ENCODE measurements at regions not wholly inside any gene's neighbourhood (a gene's known extent, or its start where the extent isn't known, plus 50 kb on each side); places are given as distances from the start of the nearest gene placed in this dataset.

DNA sequence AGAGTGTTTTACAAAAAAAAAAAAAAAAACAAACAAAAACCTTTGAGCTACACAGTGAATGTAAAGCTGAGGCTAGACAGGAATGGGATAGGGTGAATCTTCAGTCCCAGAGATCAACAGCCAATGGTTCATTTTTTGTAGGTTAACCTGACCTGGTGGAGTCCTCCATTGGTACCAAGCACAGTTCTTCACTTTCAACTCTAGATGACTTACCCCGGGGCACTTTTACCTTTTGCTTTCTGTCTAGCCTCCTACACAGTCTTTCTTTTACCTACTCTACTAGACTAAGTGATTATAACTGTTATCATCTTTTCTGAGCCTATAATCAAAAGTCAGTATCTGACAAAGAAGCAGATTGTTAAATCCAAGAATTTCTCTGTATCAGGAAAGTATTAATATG is 50.9 kb downstream of the ANXA2R start:
- Mint-ChIP-seq H3K9me3 (peaks cover 19% of the 10 kb centered on the region), H3K27me3 (ENCODE audit: low read depth) (peaks cover 71% of the 10 kb centered on the region), H3K4me1 (peaks cover 25% of the 10 kb centered on the region), H3K27ac (no peak overlapping the region), H3K4me3 (no peak overlapping the region), H3K36me3 (peaks cover 12% of the 10 kb centered on the region)
- ChIA-PET CTCF (interaction anchor here (0.6 to 2.3 kb wide), 2 partner anchors 18 to 76 kb away, joined by 4 to 8 read pairs; no protein-coding TSS in a partner anchor), POLR2A (interaction anchor here (0.7 kb wide), 1 partner anchor 18 kb away, joined by 4 read pairs; no protein-coding TSS in a partner anchor)
- TF ChIP-seq FOXK1 (CRISPR knock-in tag; IDR thresholded peaks at IDR 0.05) = no peak
- TF ChIP-seq, protein P1, sequence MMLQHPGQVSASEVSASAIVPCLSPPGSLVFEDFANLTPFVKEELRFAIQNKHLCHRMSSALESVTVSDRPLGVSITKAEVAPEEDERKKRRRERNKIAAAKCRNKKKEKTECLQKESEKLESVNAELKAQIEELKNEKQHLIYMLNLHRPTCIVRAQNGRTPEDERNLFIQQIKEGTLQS (CRISPR knock-in tag; conservative IDR thresholded peaks at IDR 0.05) = no peak
- no peak for TF ChIP-seq NFATC4 (CRISPR knock-in tag; IDR thresholded peaks at IDR 0.05)
- TF ChIP-seq, protein P2, sequence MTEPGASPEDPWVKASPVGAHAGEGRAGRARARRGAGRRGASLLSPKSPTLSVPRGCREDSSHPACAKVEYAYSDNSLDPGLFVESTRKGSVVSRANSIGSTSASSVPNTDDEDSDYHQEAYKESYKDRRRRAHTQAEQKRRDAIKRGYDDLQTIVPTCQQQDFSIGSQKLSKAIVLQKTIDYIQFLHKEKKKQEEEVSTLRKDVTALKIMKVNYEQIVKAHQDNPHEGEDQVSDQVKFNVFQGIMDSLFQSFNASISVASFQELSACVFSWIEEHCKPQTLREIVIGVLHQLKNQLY (CRISPR knock-in tag; IDR thresholded peaks at IDR 0.05) = no peak
- TF ChIP-seq, protein P3, sequence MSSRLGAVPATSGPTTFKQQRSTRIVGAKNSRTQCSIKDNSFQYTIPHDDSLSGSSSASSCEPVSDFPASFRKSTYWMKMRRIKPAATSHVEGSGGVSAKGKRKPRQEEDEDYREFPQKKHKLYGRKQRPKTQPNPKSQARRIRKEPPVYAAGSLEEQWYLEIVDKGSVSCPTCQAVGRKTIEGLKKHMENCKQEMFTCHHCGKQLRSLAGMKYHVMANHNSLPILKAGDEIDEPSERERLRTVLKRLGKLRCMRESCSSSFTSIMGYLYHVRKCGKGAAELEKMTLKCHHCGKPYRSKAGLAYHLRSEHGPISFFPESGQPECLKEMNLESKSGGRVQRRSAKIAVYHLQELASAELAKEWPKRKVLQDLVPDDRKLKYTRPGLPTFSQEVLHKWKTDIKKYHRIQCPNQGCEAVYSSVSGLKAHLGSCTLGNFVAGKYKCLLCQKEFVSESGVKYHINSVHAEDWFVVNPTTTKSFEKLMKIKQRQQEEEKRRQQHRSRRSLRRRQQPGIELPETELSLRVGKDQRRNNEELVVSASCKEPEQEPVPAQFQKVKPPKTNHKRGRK (CRISPR knock-in tag; IDR thresholded peaks at IDR 0.05; ENCODE audit: borderline replicate concordance) = no peak
- no peak for TF ChIP-seq ZNF232 (CRISPR knock-in tag; IDR thresholded peaks at IDR 0.05)
- DNase-seq (ENCODE audit: low spot score) (no peak), ATAC-seq (no peak)

DNA sequence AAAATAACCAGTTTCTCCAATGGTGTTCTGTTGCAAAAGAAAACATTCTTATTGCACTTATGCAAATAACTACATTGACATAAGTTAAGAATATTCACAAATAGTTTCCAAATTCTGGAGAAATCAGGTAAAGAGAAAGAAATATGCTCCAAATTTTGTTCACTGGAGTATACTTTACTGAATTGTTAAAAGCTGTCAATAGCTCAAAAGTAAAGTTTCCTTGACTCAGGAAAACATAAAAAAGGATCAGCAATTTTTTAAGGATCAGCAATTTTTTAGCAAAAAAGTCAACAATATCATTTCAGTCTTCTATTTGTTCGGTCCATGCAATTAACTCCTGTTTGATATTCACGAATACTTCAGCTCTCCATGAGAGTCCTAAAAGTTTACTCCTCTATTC is 51.6 kb downstream of the ANXA2R start:
- peaks cover 64% of the 10 kb centered on the region for H3K27me3 Mint-ChIP-seq (ENCODE audit: low read depth)
- ATAC-seq = no peak

More for the DNA sequence above, 51.6 kb downstream of the ANXA2R start:
- Mint-ChIP-seq H3K27ac (no peak overlapping the region), H3K36me3 (peaks cover 12% of the 10 kb centered on the region), H3K9me3 (peaks cover 19% of the 10 kb centered on the region), H3K4me3 (no peak overlapping the region), H3K4me1 (peaks cover 20% of the 10 kb centered on the region)
- POLR2A ChIA-PET = interaction anchor here (0.7 kb wide), 1 partner anchor 17 kb away, joined by 4 read pairs; no protein-coding TSS in a partner anchor
- TF ChIP-seq, protein P1 (CRISPR knock-in tag; conservative IDR thresholded peaks at IDR 0.05) = no peak
- no peak for TF ChIP-seq GRHL2 (CRISPR knock-in tag; IDR thresholded peaks at IDR 0.05; ENCODE audit: insufficient replicate concordance, severe bottlenecking)
- TF ChIP-seq EMX1 (CRISPR knock-in tag; IDR thresholded peaks at IDR 0.05) = no peak
- TF ChIP-seq RORB (CRISPR knock-in tag; IDR thresholded peaks at IDR 0.05) = no peak
- TF ChIP-seq, protein P4, sequence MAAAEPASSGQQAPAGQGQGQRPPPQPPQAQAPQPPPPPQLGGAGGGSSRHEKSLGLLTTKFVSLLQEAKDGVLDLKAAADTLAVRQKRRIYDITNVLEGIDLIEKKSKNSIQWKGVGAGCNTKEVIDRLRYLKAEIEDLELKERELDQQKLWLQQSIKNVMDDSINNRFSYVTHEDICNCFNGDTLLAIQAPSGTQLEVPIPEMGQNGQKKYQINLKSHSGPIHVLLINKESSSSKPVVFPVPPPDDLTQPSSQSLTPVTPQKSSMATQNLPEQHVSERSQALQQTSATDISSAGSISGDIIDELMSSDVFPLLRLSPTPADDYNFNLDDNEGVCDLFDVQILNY (CRISPR knock-in tag; IDR thresholded peaks at IDR 0.05) = no peak
- no peak for TF ChIP-seq NR1H2 (CRISPR knock-in tag; IDR thresholded peaks at IDR 0.05)
- TF ChIP-seq ZNF416 (CRISPR knock-in tag; IDR thresholded peaks at IDR 0.05) = no peak
- TF ChIP-seq SOX15 (CRISPR knock-in tag; IDR thresholded peaks at IDR 0.05) = no peak
- TF ChIP-seq, protein P5, sequence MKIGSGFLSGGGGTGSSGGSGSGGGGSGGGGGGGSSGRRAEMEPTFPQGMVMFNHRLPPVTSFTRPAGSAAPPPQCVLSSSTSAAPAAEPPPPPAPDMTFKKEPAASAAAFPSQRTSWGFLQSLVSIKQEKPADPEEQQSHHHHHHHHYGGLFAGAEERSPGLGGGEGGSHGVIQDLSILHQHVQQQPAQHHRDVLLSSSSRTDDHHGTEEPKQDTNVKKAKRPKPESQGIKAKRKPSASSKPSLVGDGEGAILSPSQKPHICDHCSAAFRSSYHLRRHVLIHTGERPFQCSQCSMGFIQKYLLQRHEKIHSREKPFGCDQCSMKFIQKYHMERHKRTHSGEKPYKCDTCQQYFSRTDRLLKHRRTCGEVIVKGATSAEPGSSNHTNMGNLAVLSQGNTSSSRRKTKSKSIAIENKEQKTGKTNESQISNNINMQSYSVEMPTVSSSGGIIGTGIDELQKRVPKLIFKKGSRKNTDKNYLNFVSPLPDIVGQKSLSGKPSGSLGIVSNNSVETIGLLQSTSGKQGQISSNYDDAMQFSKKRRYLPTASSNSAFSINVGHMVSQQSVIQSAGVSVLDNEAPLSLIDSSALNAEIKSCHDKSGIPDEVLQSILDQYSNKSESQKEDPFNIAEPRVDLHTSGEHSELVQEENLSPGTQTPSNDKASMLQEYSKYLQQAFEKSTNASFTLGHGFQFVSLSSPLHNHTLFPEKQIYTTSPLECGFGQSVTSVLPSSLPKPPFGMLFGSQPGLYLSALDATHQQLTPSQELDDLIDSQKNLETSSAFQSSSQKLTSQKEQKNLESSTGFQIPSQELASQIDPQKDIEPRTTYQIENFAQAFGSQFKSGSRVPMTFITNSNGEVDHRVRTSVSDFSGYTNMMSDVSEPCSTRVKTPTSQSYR (CRISPR knock-in tag; IDR thresholded peaks at IDR 0.05) = no peak
- no peak for TF ChIP-seq ZNF121 (CRISPR knock-in tag; IDR thresholded peaks at IDR 0.05)
- no peak for TF ChIP-seq ZNF232 (CRISPR knock-in tag; IDR thresholded peaks at IDR 0.05)
- no peak for TF ChIP-seq TP53 (CRISPR knock-in tag; IDR thresholded peaks at IDR 0.05)
- TF ChIP-seq NR2C2 (CRISPR knock-in tag; IDR thresholded peaks at IDR 0.05) = no peak
- no peak for TF ChIP-seq HMGA2 (CRISPR knock-in tag; IDR thresholded peaks at IDR 0.05)
- TF ChIP-seq, protein P6, sequence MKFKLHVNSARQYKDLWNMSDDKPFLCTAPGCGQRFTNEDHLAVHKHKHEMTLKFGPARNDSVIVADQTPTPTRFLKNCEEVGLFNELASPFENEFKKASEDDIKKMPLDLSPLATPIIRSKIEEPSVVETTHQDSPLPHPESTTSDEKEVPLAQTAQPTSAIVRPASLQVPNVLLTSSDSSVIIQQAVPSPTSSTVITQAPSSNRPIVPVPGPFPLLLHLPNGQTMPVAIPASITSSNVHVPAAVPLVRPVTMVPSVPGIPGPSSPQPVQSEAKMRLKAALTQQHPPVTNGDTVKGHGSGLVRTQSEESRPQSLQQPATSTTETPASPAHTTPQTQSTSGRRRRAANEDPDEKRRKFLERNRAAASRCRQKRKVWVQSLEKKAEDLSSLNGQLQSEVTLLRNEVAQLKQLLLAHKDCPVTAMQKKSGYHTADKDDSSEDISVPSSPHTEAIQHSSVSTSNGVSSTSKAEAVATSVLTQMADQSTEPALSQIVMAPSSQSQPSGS (CRISPR knock-in tag; IDR thresholded peaks at IDR 0.05; ENCODE audit: borderline replicate concordance, low read depth) = no peak
- no peak for TF ChIP-seq ATF1 (CRISPR knock-in tag; IDR thresholded peaks at IDR 0.05)
- TF ChIP-seq PRRX2 (CRISPR knock-in tag; IDR thresholded peaks at IDR 0.05) = no peak
- no peak for TF ChIP-seq ZNF423 (CRISPR knock-in tag; IDR thresholded peaks at IDR 0.05)
- TF ChIP-seq, protein P7, sequence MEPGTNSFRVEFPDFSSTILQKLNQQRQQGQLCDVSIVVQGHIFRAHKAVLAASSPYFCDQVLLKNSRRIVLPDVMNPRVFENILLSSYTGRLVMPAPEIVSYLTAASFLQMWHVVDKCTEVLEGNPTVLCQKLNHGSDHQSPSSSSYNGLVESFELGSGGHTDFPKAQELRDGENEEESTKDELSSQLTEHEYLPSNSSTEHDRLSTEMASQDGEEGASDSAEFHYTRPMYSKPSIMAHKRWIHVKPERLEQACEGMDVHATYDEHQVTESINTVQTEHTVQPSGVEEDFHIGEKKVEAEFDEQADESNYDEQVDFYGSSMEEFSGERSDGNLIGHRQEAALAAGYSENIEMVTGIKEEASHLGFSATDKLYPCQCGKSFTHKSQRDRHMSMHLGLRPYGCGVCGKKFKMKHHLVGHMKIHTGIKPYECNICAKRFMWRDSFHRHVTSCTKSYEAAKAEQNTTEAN (CRISPR knock-in tag; IDR thresholded peaks at IDR 0.05) = no peak
- CTCF ChIA-PET = interaction anchor here (2.3 kb wide), 1 partner anchor 17 kb away, joined by 8 read pairs; no protein-coding TSS in a partner anchor
- no peak for DNase-seq (ENCODE audit: low spot score)

Data from WTC11 (cell line).